Trophoblast cell (in vitro differentiated cells and primary cell): ENCODE measurements at regions not wholly inside any gene's neighbourhood (a gene's known extent, or its start where the extent isn't known, plus 50 kb on each side); places are given as distances from the start of the nearest gene placed in this dataset.
A peak's percentile ranks its signal among the peaks of the same experiment; 100 is the strongest.
"Not testable (repeated sequence)": the region's sequence is repeated elsewhere in the genome, so short reads cannot be mapped to it uniquely, and the experiment has no call there.

ENCODE experiments used
- DNase-seq, 2 donors: peaks; one replicate each; pipeline ENCODE4 v3.0.0-alpha.2; 2016
- H2AFZ ChIP-seq: 2 replicates; pipeline ENCODE4 v1.6.1; 2013; ENCODE audit warnings: low read length, moderate library complexity, mild to moderate bottlenecking; ENCODE audit not compliant: insufficient read depth, poor library complexity
- H2AK5ac ChIP-seq: 2 replicates; pipeline ENCODE4 v1.6.1; 2013; ENCODE audit warnings: mild to moderate bottlenecking, low read length
- H2BK120ac ChIP-seq: 2 replicates; pipeline ENCODE4 v1.6.1; 2013; ENCODE audit warnings: low read length, mild to moderate bottlenecking, moderate library complexity; ENCODE audit not compliant: insufficient read depth, poor library complexity
- H2BK12ac ChIP-seq: 2 replicates; pipeline ENCODE4 v1.6.1; 2013; ENCODE audit warnings: mild to moderate bottlenecking, low read length, moderate library complexity
- H2BK5ac ChIP-seq: 2 replicates; pipeline ENCODE4 v1.6.1; 2013; ENCODE audit warnings: low read length, low read depth, moderate library complexity, mild to moderate bottlenecking; ENCODE audit not compliant: poor library complexity
- H3K14ac ChIP-seq: 2 replicates; pipeline ENCODE4 v1.6.1; 2013; ENCODE audit warnings: mild to moderate bottlenecking, low read length
- H3K18ac ChIP-seq: 2 replicates; pipeline ENCODE4 v1.6.1; 2013; ENCODE audit warnings: mild to moderate bottlenecking, low read length
- H3K23ac ChIP-seq: 2 replicates; pipeline ENCODE4 v1.6.1; 2013; ENCODE audit warnings: low read length
- H3K27ac ChIP-seq: 2 replicates; pipeline ENCODE4 v1.5.1; 2013; ENCODE audit warnings: low read depth, mild to moderate bottlenecking, inconsistent platforms, low read length, moderate library complexity
- H3K27me3 ChIP-seq: 2 replicates; pipeline ENCODE4 v1.6.1; 2013; ENCODE audit warnings: inconsistent platforms, mild to moderate bottlenecking, low read length, moderate library complexity; ENCODE audit not compliant: insufficient read depth
- H3K36me3 ChIP-seq, 2 experiments: 1 replicate in 1 of 2; 2 replicates in 1 of 2; pipeline ENCODE4 v1.6.1; 2013; ENCODE audit warnings: low read length in 2 of 2, mild to moderate bottlenecking in 2 of 2, moderate library complexity in 1 of 2; ENCODE audit not compliant: insufficient read depth in 2 of 2, control insufficient read depth in 1 of 2
- H3K4ac ChIP-seq: 2 replicates; pipeline ENCODE4 v1.6.1; 2013; ENCODE audit warnings: low read depth, mild to moderate bottlenecking, low read length, moderate library complexity
- H3K4me1 ChIP-seq, 2 experiments: 1 replicate in 1 of 2; 2 replicates in 1 of 2; pipeline ENCODE4 v1.6.1; 2013; ENCODE audit warnings: low read length in 2 of 2, mild to moderate bottlenecking in 2 of 2, moderate library complexity in 1 of 2; ENCODE audit not compliant: insufficient read depth in 2 of 2, control insufficient read depth in 1 of 2
- H3K4me2 ChIP-seq: 2 replicates; pipeline ENCODE4 v1.6.1; 2013; ENCODE audit warnings: inconsistent platforms, mild to moderate bottlenecking, low read length, moderate library complexity
- H3K4me3 ChIP-seq: 2 replicates; pipeline ENCODE4 v1.5.1; 2013; ENCODE audit warnings: mild to moderate bottlenecking, low read depth, low read length, inconsistent platforms
- H3K79me1 ChIP-seq: one replicate; pipeline ENCODE4 v1.6.1; 2013; ENCODE audit warnings: low read length
- H3K79me2 ChIP-seq: 2 replicates; pipeline ENCODE4 v1.6.1; 2013; ENCODE audit warnings: low read length, mild to moderate bottlenecking; ENCODE audit not compliant: control insufficient read depth, insufficient read depth, poor library complexity
- H3K9ac ChIP-seq: 2 replicates; pipeline ENCODE4 v1.6.1; 2013; ENCODE audit warnings: mild to moderate bottlenecking, low read length
- H3K9me3 ChIP-seq: 2 replicates; pipeline ENCODE4 v1.6.1; 2013; ENCODE audit warnings: low read depth, mild to moderate bottlenecking, control low read depth, inconsistent platforms, low read length; ENCODE audit not compliant: insufficient read depth
- H4K12ac ChIP-seq: 2 replicates; pipeline ENCODE4 v1.6.1; 2013; ENCODE audit warnings: low read depth, mild to moderate bottlenecking, low read length, moderate library complexity
- H4K8ac ChIP-seq: 2 replicates; pipeline ENCODE4 v1.6.1; 2013; ENCODE audit warnings: low read depth, mild to moderate bottlenecking, low read length, moderate library complexity
- H4K91ac ChIP-seq: one replicate; pipeline ENCODE4 v1.6.1; 2013; ENCODE audit warnings: low read depth, mild to moderate bottlenecking, low read length, moderate library complexity
- WGBS: extraction: QIAGEN DNeasy Blood & Tissue Kit; methylation state at CpG from one replicate; pipeline ENCODE4 v1.1.7; 2013; ENCODE audit warnings: missing lambda C conversion rate; ENCODE audit not compliant: insufficient read length, insufficient coverage; ENCODE audit errors: extremely low coverage; 5-methylcytosine and 5-hydroxymethylcytosine counted together

DNA sequence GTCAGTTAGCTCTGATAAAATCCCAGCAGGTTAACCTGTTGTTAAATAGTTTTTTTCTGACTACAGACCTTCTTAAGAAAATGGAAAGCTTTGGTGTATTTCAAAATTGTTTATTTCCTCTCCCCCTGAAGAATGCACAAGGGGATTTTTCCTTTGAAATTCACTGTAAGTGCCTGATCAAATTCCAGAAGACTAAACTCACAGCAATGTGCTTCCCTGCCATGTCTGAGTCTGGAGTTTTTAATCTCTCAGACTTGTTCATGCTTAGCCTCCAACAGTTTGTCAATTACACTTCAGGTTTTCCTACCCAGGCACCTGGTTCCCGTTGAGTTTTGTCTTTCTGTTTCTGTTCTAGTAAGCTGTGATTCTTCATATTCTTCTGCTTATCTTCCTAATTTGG is 961.6 kb upstream of the CDH18 start:
- Histone ChIP-seq H4K91ac (no peak overlapping the region), H3K23ac (no peak overlapping the region), H3K9me3 (no peaks in the 10 kb centered on the region), H3K79me1 (no peaks in the 10 kb centered on the region), H3K79me2 (no peaks in the 10 kb centered on the region), H2BK12ac (no peak overlapping the region), H3K4me2 (no peak overlapping the region), H3K27me3 (no peaks in the 10 kb centered on the region), H3K18ac (no peak overlapping the region), H3K4ac (no peak overlapping the region), H2BK5ac (no peak overlapping the region), H3K36me3 (no peaks in the 10 kb centered on the region), H2AFZ (no peak overlapping the region), H3K14ac (no peak overlapping the region), H4K12ac (no peak overlapping the region), H3K27ac (peak overlapping the region; percentile 78), H3K4me3 (no peak overlapping the region), H4K8ac (no peak overlapping the region), H3K4me1 (no peaks in the 10 kb centered on the region), H2BK120ac (no peak overlapping the region), H3K9ac (no peak overlapping the region), H2AK5ac (no peak overlapping the region)
- WGBS = no CpG with 5 or more reads among the region's 1 CpG
- peak in 1 of 2 donors; percentile 3 for DNase-seq

- H3K4me3 ChIP-seq, H3K4me1 ChIP-seq, H3K4me2 ChIP-seq, DNase-seq, H2AFZ ChIP-seq, H3K36me3 ChIP-seq, H3K27me3 ChIP-seq, H4K91ac ChIP-seq, H3K14ac ChIP-seq, H3K9me3 ChIP-seq, H4K8ac ChIP-seq, H3K79me1 ChIP-seq, H2BK12ac ChIP-seq, H3K27ac ChIP-seq, H2BK120ac ChIP-seq, H4K12ac ChIP-seq, H2AK5ac ChIP-seq, H3K79me2 ChIP-seq, H3K23ac ChIP-seq, H3K9ac ChIP-seq, H3K4ac ChIP-seq, H2BK5ac ChIP-seq, H3K18ac ChIP-seq: not testable (repeated sequence)
- WGBS = no CpG with 5 or more reads among the region's 3 CpGs
Observed at GRCh38 chr5:20943183-20943971, 955.4 kb upstream of the CDH18 start.

GRCh38 chr5:20942603-20943002 is 954.6 kb upstream of the CDH18 start:
- H3K23ac ChIP-seq, H3K79me1 ChIP-seq, H3K27me3 ChIP-seq, H2BK5ac ChIP-seq, H4K12ac ChIP-seq, H3K4ac ChIP-seq, H3K9me3 ChIP-seq, H2AK5ac ChIP-seq, H3K4me2 ChIP-seq, H3K79me2 ChIP-seq, H3K27ac ChIP-seq, H3K4me1 ChIP-seq, H3K9ac ChIP-seq, H2BK12ac ChIP-seq, H3K18ac ChIP-seq, H3K36me3 ChIP-seq, H4K91ac ChIP-seq, H2BK120ac ChIP-seq, H3K14ac ChIP-seq, H4K8ac ChIP-seq, DNase-seq, H2AFZ ChIP-seq, H3K4me3 ChIP-seq: not testable (repeated sequence)
- whole genome bisulfite sequencing = no CpG with 5 or more reads among the region's 4 CpGs

GRCh38 chr5:20940786-20941185 is 952.8 kb upstream of the CDH18 start:
- not testable (repeated sequence) for H2BK12ac ChIP-seq, H3K4ac ChIP-seq, H3K79me1 ChIP-seq, H3K79me2 ChIP-seq, H3K18ac ChIP-seq, H3K4me1 ChIP-seq, H3K4me2 ChIP-seq, H2AK5ac ChIP-seq, H3K23ac ChIP-seq, H3K14ac ChIP-seq, H3K27me3 ChIP-seq, H3K9ac ChIP-seq, H2AFZ ChIP-seq, H3K4me3 ChIP-seq, H3K27ac ChIP-seq, H3K36me3 ChIP-seq, H4K8ac ChIP-seq, H4K91ac ChIP-seq, H3K9me3 ChIP-seq, H2BK5ac ChIP-seq, DNase-seq, H4K12ac ChIP-seq, H2BK120ac ChIP-seq
- no CpG with 5 or more reads among the region's 4 CpGs for WGBS
